Tibial nerve (tissue), 3 donors: ENCODE measurements at regions not wholly inside any gene's neighbourhood (a gene's known extent, or its start where the extent isn't known, plus 50 kb on each side); places are given as distances from the start of the nearest gene placed in this dataset.

Experiments
- CTCF ChIP-seq, 5 experiments: fragments of 200-600 bp in 3 of 5; fragments of 450-650 bp in 2 of 5; sonication (generic) in 3 of 5; IDR thresholded peaks; one replicate each; pipeline ENCODE4 v1.5.1; 2016 to 2019; ENCODE audit warnings: antibody characterized with exemption in 5 of 5, mild to moderate bottlenecking in 3 of 5, moderate library complexity in 2 of 5
- POLR2A ChIP-seq, 2 donors: fragments of 450-650 bp; IDR thresholded peaks; one replicate each; pipeline ENCODE4 v1.6.1; 2017; ENCODE audit warnings: antibody characterized with exemption in 2 of 2, mild to moderate bottlenecking in 2 of 2, moderate library complexity in 2 of 2

DNA sequence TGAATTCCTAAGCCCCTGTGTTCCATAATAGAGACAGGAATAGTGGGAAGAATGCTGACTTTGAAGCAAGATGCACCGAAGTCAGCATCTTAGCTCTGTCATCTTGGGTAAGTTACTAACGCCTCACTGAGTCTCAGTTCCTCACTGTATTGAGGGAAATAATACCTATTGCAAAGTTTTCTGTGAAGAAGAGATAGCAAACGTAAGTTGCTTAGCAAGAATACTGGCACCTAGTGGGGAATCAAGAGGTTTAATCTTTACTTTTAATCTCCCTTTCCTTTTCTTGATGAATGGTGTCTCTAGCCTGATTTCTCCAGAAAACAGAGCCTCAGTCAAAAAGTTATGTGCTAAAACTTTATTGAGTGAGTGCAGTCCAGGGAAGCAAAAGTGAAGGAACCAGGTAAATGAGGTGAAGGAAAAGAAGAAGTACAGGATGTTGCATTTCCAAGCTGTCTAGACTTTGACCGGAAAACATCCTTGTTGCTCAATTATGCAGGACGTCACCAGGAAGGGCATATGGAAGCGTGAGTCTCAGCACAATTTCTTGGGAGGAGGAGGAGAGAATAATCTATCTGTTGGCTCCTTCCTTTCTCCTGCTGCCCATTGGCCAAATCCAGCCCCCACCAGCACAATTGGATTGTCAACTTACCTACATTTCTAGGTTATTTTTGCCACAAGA, 210.0 kb downstream of the B3GLCT start:
- no peak for TF ChIP-seq CTCF (IDR thresholded peaks at IDR 0.05)
- no peak for TF ChIP-seq POLR2A (IDR thresholded peaks at IDR 0.05)
